K562 (cell line): ENCODE measurements at regions not wholly inside any gene's neighbourhood (a gene's known extent, or its start where the extent isn't known, plus 50 kb on each side); places are given as distances from the start of the nearest gene placed in this dataset.

ENCODE experiments used
- ATF1 ChIP-seq, 2 experiments: fragments of 450-650 bp in 1 of 2; IDR thresholded peaks; 2 replicates each; pipeline ENCODE4 v1.6.1; 2016; ENCODE audit warnings: missing compliant biosample characterization in 1 of 2, missing genetic modification characterization in 1 of 2
- BMI1 ChIP-seq: fragments of 150-350 bp; IDR thresholded peaks from 2 replicates; pipeline ENCODE4 v1.6.1; 2014; ENCODE audit warnings: low read length
- CHCHD3 ChIP-seq: fragments of 250-450 bp; sonication (Bioruptor Pico); IDR thresholded peaks from 2 replicates; pipeline ENCODE4 v2.1.2; 2022; ENCODE audit warnings: mild to moderate bottlenecking
- CSDE1 ChIP-seq, 2 experiments: fragments of 450-650 bp; IDR thresholded peaks; 2 replicates each; pipeline ENCODE4 v1.6.1; 2016; ENCODE audit warnings: mild to moderate bottlenecking in 1 of 2
- GABPB1 ChIP-seq: sonication (generic); formaldehyde crosslinking; IDR thresholded peaks from 2 replicates; pipeline ENCODE4 v1.8.0; 2022; ENCODE audit warnings: mild to moderate bottlenecking, missing genetic modification reagents
- NCOA4 ChIP-seq: fragments of 450-650 bp; IDR thresholded peaks from 2 replicates; pipeline ENCODE4 v1.6.1; 2018; ENCODE audit warnings: mild to moderate bottlenecking; ENCODE audit not compliant: partially characterized antibody
- RBM34 ChIP-seq: fragments of 200-400 bp; formaldehyde crosslinking; IDR thresholded peaks from 2 replicates; pipeline ENCODE4 v1.6.1; 2018; ENCODE audit warnings: low read length, borderline replicate concordance; ENCODE audit not compliant: insufficient read depth
- ZNF780A ChIP-seq: fragments of 250-450 bp; sonication (Bioruptor Pico); IDR thresholded peaks from 2 replicates; pipeline ENCODE4 v1.5.0; 2021; ENCODE audit warnings: mild to moderate bottlenecking
- TF ChIP-seq, protein P1 (sequence below), 2 experiments: fragments of 450-650 bp; IDR thresholded peaks; 2 replicates each; pipeline ENCODE4 v1.6.1; 2016; ENCODE audit warnings: mild to moderate bottlenecking in 2 of 2, borderline replicate concordance in 1 of 2, low read depth in 1 of 2, moderate library complexity in 1 of 2

DNA sequence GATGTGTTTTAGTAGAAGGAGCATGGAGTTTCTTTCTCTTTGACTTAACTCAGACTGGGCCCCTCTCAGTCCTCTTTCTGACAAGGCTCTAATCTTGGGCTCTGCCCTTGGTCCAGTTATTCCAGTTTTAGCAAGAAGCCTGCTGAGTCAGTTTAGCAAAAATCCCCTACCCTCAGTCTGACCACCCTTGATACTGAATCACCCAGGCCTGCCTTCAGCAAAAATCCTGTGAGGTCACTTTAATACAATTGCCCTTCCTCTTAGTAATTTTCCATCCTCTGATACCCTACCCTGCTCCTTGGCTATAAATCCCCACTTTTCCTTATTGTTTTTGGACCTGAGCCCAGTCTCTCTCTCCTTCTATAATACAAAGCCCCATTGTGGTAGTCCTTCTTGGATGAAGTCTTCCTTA, 326.7 kb upstream of the NOX3 start (continued):
- TF ChIP-seq, protein P1, sequence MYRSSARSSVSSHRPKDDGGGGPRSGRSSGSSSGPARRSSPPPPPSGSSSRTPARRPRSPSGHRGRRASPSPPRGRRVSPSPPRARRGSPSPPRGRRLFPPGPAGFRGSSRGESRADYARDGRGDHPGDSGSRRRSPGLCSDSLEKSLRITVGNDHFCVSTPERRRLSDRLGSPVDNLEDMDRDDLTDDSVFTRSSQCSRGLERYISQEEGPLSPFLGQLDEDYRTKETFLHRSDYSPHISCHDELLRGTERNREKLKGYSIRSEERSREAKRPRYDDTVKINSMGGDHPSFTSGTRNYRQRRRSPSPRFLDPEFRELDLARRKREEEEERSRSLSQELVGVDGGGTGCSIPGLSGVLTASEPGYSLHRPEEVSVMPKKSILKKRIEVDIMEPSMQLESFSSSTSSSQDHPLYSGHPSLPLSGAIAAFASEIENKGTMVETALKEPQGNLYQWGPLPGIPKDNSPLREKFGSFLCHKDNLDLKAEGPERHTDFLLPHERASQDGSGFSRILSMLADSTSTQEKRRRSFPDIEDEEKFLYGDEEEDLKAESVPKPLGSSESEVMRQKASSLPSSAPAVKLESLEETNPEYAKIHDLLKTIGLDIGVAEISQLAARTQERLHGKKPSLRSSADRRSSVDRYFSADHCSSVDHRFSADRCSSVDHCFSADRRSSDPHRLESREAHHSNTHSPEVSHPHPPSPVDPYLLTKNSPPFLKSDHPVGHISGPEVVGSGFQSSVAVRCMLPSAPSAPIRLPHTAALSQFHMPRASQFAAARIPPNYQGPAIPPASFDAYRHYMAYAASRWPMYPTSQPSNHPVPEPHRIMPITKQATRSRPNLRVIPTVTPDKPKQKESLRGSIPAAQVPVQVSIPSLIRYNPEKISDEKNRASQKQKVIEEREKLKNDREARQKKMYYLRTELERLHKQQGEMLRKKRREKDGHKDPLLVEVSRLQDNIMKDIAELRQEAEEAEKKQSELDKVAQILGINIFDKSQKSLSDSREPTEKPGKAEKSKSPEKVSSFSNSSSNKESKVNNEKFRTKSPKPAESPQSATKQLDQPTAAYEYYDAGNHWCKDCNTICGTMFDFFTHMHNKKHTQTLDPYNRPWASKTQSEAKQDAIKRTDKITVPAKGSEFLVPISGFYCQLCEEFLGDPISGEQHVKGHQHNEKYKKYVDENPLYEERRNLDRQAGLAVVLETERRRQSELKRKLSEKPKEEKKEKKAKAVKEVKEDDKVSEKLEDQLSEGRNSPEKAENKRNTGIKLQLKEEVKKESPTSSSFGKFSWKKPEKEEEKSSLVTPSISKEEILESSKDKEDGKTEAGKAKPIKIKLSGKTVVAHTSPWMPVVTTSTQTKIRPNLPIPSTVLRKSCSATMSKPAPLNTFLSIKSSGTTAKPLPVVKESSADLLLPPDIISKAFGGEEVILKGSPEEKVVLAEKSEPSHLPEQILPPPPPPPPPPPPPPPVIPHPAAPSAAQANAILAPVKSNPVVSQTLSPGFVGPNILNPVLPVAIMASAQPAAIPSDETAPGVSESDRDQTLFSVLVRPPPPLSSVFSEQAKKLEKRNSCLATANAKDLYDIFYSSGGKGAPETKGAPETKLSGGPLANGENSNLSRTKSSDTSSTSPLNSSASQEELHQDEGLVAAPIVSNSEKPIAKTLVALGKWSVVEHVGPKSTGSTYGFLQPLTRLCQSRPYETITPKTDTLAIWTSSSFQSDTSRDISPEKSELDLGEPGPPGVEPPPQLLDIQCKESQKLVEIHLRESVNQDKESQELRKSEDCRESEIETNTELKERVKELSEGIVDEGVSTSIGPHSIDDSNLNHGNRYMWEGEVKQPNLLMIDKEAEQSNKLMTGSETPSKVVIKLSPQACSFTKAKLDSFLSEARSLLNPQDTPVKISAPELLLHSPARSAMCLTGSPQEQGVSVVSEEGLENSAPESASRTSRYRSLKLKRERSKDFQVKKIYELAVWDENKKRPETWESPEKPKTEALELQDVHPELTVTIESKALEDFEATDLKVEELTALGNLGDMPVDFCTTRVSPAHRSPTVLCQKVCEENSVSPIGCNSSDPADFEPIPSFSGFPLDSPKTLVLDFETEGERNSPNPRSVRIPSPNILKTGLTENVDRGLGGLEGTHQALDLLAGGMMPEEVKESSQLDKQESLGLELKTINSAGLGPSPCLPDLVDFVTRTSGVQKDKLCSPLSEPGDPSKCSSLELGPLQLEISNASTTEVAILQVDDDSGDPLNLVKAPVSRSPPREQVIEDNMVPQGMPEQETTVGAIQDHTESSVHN (IDR thresholded peaks at IDR 0.05; ENCODE audit: borderline replicate concordance in 1 of 2, low read depth in 1 of 2), result no peak
- TF ChIP-seq ATF1 (CRISPR knock-in tag; IDR thresholded peaks at IDR 0.05) (no peak), ATF1 (tag; IDR thresholded peaks at IDR 0.05) (no peak), CSDE1 (IDR thresholded peaks at IDR 0.05) (no peak), CHCHD3 (no peak), NCOA4 (no peak), ZNF780A (CRISPR knock-in tag) (no peak), GABPB1 (no peak), BMI1 (no peak), RBM34 (no peak)
